ENCODE measurements at regions not wholly inside any gene's neighbourhood (a gene's known extent, or its start where the extent isn't known, plus 50 kb on each side); places are given as distances from the start of the nearest gene placed in this dataset.

DNA sequence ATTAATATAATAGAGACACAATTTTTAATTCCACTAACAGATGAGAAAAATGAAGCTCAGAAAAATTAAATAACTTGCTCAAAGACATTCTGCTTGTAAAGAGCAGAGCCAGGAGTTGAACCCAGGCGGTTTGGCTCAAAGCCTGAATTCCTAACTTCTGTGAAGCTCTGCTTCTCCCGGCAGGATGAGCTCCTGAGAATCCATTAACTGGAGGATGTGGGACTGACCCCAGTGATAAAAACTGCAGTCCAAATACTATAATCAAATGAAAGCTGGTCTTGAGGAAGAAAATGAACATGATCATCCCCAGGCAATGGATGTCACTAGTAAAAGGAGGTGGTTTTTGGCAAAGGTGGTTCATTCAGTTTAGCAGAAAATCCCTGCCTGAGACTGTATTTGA lies 898.2 kb downstream of the CCSER2 start:
- no peak for DNase-seq (ENCODE audit: low read depth)

DNA sequence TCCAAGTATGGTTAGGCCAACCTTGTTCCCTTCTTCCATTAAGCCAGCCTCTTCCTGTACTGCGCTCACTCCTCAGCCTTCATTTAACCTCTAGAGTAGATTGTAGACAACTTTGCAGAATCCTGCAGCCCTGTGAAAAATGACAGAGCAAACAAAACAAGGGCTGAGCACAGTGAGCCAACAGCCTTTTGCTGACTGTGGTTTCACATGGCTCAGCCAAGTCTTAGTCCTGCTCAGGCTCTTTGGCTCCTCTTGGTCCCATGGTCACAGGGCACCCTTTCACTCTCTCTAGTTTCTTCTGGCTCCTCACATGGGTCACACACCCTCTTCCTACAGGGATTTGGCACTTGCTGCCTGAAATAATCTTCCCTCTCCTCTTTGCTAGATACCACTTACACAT lies 900.3 kb downstream of the CCSER2 start:
- no peak for DNase-seq (ENCODE audit: low read depth)

DNA sequence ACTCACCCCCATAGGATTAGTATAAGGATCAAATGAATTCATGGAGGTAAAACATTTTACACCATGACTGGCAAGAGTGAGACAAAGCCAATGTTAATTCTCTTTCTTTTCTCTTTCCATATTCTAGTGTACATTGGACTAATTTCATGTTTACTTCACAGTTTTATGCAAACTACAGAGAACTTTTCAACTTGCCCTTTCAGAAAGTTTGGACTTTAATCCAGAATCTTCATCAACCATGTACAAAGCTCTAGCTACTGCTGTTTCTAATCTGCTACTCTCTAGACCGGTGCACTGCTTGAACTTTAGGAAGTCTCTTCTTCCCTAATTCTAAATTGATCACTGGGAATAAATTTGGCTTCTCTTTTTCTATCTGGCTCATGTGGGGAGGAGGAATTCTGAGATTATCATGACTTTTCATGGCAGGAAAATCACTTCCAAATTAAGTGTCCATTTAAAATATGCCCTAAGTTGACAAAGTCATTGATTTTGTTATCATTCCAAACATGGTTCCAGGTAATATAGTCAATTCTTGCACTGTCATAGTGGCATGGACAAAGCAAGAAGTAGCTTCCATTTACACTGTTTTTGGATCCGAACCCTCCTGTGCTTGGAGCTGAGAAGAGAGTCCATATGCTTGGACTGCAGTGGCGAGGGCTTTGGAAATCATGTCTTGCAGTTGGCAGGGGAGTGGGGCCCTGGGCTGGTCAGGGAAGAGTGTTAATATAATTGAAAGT lies 903.3 kb downstream of the CCSER2 start:
- no peak for DNase-seq (ENCODE audit: low read depth)

DNA sequence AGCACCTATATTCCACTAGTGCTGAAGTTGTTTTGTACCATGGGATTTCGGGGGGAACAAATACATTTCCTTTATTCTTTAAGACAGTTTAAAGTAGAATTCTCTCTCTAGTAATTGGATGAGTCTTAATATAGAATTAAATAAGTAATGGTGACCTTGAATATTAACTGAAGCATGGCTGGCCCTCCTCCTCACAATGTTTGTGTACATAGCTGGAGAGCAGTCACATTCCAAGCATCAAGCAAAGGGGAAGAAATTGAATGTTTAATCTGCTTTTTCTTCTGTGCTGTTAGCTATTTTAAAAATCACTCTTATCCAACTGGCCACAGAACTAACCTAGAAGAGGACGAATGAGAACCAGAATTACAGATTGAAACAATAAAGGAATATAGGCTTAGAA lies 906.9 kb downstream of the CCSER2 start:
- no peak for DNase-seq (ENCODE audit: low read depth)

DNA sequence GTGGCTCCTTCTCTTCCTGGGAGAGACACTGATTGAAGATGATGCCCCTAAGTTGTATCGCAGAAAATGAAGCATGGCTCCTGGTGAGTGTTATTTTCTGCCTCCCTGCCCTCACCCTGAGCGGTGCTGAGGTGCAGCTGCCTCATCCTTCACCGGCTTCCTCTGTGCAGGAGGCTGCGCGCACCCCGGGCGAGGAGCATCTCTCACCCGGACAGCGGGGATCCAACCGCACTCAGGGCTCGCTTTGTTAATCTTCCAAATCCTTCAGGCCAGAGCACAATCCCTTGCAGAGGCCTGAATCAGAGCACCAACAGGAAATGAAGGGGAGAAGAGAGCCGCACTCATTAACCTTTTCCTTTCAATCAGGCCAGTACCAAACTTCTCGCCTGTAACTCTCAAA lies 910.3 kb downstream of the CCSER2 start:
- DNase-seq (ENCODE audit: low read depth) = no peak

DNA sequence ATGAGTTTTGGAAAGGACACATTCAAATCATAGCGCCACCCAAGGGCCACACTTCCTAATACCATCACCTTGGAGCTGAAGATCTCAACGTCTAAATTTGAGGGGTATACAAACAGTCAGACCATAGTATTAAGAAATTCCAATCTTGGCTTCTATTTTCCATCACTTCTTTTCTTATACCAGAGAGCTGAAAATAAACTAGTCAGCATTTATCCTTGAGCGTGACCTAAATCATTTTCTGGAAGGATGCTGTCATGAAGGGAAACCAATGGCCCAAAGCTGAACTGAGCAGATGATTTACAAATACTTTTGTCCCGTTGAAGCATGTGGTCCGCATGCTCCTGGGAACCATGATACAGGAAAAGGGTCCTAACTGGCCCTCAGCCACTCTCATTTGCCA lies 921.9 kb downstream of the CCSER2 start:
- DNase-seq (ENCODE audit: low read depth) = no peak

DNA sequence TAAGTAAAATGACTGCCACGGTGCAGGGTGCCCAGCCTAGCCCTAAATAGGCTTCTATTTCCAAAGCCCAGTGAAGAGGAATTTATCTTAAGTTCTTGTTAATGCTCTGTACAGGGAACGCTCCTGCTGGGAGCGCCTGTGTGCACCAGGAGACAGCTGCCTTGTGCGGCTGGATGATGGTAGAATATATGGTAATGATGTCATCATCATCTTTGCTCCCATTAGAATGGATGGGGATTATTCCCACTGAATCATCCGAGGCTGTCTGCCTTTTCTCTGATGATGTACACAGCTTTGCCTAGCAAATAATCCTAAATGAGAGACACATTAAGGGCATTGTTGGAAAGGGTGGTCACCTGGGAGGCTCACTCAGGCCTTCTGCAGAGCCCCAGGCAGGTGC lies 928.1 kb downstream of the CCSER2 start:
- DNase-seq (ENCODE audit: low read depth) = no peak

DNA sequence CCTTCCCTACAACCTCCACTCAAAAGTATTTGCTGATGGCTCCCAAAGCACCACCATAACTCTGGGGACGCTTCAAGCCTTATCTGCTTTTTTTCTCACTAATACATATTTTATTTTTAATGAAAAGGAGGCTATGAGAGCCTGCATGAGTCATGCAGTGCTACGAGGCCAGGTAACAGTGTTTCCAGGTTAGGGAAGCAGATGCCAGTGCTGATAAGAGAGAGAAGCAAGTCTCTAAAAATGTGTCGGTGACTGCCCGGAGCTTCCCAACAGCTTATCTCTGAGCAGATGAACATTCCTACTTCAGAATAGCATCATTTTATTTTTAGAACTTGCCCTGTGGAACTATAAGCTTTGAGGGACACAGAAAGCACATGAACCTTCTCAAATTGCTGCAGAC lies 931.5 kb downstream of the CCSER2 start:
- DNase-seq (ENCODE audit: low read depth) = no peak

DNA sequence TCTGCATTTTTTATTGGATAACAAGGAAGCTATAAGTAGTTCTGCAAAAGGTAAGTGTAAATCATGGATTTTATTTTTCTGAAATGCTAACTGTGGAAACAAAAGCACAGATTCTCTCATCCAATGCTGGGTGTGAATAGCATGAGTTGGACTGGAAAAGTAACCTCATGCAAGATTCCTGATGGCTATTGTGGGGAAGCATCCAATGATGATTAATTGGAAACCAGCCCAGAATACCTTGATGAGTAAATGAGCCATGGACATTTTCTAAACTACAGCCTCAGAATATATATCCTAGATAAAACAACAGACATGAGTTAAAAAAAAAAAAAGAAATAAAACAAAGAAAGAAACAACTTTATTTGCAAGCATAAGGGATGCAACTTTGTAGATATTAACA lies 934.6 kb downstream of the CCSER2 start:
- DNase-seq (ENCODE audit: low read depth) = no peak

DNA sequence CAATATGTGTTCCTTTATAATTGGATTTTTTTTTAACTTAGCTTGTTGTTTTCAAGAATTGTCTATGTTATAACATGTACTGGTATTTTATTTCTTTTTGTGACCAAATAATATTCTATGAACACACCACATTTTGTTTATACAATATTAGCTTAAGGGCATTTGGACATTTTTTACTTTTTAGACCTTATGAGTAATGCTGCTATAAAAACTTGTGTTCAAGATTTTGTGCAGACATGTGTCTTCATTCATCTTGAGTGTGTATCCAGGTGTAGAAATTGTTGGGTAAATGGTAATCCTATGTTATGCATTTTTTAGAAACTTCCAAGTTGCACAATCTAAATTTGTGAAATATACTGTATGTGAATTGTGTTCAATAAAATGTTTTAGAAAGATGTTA lies 936.7 kb downstream of the CCSER2 start:
- no peak for DNase-seq (ENCODE audit: low read depth)

DNA sequence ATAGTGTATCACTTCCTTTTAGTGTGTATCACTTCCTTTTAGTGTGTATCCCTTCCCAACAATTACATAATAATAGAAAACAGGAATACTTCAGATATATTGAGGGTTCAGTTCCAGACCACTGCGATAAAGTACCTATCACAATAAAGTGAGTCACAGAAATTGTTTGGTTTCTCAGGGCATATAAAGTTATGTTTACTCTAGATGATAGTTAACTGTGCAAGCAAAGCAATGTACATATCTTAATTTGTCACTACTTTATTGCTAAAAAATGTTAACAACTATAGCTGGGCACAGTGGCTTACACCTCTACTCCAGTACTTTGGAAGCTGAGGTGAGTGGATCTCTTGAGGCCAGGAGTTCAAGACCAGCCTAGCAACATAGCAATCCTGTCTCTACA lies 938.4 kb downstream of the CCSER2 start:
- no peak for DNase-seq (ENCODE audit: low read depth)

DNA sequence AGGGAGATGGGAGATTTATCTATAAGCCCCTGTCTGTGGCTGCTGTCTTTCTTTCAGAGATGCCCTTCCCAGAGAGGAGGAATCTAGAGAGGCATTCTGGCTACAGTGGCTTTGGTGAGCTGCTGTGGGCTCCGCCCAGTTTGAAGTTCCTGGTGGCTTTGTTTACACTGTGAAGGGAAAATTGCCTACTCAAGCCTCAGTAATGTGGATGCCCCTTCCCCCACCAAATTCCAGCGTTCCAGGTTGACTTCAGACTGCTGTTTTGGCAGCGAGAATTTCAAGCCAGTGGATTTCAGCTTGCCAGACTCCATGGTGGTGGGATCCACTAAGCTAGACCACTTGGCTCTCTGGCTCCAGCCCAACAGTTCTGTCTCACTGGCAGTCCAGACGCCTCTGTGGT lies 951.6 kb downstream of the CCSER2 start:
- DNase-seq (ENCODE audit: low read depth) = no peak

DNA sequence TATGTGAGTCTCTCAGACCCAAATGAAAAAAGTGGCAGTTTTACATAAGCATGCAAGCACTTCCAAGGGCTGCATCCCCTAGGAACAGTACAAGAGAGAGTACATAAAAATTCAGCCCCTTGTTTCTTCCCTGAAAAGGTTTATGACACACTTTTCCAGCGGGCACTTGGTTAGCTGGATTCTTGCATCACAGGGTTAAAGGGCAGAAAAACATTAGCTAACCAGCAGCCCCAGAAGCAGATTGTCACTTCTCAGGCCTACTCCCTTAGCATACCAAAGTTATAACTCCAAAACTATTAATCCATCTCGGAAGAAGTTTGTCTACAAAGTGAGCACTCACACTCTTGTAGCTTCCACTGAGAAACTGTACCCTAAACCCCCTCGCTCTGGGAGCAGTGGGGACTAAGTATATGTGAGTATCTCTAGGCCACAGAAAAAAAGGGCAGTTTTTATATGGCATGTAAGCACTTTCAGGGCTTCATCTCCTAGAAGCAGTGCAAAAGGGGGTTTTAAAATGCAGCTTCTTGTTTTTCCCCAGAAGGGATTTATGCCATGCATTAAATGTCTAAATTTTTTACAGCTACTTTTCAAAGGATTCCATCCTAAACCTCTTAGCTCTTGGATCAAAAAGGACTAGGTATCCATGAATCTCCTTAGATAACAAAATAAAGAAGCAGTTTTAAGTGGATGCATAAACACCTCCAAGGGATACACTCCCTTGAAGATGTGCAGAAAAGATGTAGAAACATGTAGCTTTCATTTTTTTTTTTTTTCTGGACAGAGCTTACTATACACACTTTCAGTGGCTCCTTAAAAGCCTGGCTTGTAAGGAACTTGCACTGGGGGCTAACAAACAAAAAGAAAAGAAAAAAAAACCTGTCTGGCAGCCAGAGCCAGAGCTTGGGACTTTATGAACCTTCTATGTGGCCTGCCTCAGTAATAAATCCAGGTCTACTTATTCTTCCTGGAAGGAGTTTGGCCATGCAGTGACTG lies 956.7 kb downstream of the CCSER2 start:
- DNase-seq (ENCODE audit: low read depth) = no peak

DNA sequence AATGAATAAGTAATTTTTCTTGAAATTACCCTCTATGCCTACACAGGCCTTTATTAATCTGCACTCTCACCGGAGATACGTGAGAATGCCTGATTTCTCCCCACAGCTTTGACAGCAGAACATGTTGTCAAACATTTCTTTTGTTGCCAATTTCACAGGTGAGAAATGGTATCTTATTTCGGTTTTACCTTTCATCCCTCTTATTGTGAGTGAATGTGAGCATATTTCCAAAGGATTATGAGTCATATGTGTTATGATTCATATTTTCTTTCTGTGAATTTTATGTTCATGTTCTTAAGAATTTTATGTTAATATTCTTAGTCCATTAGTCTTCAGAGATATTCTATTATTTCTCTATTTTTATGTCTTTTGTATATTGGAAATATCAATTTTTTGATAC lies 965.1 kb downstream of the CCSER2 start:
- no peak for DNase-seq (ENCODE audit: low read depth)

DNA sequence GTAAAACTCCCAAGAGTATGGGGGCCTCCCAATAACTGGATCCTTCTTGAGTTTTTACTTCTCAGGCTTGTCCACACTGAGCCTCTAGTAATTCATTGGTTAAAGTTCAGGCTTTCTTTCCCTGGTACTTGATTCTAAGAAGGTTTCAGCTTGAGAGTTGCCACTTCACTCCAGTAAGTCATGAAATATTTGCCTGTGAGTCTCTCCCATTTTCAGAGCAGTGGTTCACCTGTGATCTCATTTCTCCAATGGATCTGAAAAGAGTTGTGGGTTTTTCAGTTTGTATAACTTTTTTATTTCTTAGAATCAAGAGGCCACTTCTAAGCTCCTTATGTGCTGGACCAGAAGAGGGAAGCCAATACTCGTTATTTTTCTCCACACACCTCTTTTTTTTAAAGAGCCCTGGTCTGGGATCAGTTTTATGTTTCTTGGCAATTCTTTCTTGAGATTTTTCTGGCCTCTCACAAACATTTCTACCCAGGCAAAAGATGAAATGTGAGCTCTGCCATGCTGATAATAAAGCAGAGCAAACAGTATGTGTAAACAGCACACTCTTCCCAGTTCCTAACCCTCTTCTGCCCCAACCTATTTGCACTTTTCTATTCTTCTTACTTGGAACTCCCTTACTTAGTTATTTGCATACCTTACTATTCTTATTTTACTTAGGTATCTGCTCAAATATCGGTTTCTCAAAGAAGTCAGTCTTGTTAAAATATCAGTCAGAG lies 983.4 kb downstream of the CCSER2 start:
- no peak for DNase-seq (ENCODE audit: low read depth)

DNA sequence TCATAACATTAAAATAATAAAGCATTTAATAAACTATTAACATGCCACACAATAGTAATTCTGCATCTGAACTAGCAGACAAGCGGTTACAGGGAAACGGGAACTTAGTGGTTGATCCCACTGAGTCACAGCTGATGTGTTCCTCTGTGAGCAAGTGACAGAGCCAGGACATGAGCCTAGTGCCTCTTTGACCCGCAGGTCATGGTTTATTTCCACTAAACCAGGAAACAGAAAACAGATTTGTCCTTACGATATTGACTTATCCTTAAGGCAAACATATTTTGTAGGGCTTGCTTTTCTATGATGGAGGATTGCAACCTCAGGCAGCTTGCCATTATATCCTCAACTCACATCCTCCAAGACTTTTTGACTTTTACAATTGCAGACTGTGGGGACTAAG lies 987.3 kb downstream of the CCSER2 start:
- DNase-seq (ENCODE audit: low read depth) = no peak

DNA sequence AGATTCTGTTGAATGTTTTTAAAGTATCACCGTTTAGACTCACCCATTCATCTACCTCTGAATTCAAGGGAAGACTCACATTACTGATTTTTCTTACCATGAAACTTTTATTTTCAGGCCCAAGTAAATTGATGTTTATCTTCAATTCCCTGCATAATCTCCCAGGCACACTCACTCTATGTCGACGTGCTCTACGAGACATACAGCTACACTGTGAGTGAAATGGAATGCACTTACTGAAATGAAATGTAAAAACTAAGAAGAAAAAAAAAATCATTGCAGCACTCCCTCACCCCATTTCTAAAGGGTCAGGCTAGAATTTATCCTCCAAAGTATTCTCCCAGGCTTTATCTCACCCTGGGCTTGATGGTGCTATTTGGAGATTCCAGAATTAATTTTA lies 987.9 kb downstream of the CCSER2 start:
- no peak for DNase-seq (ENCODE audit: low read depth)

DNA sequence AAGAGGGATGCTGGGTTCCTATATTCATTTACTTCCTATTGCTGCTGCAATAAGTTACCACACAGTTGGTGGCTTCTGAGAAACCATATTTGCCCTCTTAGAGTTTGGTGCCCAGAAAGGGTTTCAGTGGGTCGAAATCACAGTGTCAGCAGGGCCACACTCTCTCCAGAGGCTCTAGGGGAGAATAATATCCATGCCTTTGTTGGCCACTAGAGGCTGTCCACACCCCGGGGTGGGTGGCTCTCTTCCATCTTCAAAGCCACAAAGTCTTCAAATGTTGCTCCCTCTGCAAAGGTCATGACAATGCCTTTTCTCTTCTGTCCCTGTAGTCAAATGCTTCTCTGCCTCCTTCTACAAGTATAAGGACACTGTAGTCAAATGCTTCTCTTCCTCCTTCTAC lies 989.4 kb downstream of the CCSER2 start:
- no peak for DNase-seq (ENCODE audit: low read depth)

DNA sequence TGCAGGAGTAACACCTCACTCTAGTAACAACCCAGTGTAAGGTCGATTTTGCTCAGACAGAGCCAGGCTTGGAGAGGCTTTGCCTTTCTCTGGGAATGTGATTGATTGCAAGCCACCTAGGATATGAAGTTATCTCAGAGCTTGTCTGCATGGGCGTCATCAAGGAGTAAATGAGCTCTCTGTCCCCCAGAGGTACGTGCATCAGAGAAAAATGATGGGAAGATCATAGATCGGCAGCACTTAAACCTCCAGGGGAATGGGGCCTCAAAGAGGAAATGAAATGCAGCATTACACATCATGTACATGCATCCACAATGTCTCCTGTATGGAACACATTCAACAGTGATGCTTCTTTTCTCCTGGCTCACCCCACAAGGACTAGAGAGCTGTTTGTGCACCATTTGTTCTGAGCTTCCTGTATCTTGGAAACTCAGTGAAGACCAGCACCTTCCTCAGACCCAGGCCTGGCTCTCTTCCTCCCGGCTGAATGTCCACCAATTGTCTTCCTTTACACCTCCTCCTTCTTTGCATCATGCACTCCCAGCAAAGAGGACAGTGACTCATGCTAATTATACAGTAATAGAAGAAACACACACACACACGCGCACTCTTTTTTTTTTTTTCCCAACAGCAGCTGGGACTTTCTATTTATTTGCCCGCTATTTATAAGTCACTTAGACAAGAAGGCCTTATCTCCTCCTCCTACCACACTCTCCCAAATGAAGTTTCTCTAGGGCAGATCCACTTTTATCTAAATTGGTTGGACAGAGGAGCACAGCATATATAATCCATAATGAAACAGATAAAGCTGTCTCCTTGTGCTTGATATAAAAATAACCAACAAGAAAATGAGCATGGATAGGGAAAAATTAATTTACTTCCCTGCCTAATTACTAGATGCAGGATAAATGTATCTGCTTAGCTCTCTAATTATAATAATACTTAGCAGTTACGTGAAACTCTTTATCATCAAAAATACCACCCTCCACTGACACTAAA lies 990.7 kb downstream of the CCSER2 start:
- DNase-seq (ENCODE audit: low read depth) = no peak

DNA sequence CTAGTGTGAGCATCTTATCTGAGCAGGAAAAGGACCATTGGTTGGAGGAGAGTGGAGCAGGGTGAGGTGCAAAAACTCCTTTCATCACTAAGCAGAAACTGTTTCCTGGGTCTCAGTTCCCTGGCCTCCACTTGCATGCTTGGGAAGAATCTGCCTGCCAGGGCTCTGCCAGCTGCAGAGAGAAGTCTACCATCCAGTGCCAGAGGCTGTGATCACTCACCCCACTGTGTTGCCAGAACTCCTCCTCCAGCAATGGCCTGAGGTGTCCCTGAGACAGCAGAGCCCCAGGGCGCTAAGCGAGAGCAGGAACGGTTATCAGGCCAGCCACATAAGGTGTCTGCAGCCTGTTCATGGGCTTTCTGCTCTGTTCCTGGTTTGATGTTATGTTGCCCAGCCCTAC lies 991.4 kb downstream of the CCSER2 start:
- DNase-seq (ENCODE audit: low read depth) = no peak

DNA sequence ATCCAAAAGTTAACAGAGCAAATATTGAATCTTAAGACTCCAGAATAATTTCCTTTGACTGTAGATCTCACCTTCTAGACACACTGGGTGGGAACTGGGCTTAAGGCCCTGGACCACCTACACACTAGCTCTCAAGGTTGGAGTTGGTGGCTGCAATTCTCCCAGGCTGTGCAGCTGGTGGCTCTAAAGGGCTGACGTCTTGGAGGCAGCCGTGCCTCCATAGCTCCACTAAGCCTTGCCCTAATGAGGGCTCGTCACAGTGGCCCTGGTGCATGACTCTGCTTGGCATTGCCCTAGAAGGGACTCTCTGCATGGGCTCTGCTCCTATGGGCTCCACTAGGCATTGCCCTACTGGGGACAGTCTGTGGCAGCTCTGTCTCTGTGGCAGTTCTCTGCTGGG lies 1005.2 kb downstream of the CCSER2 start:
- no peak for DNase-seq (ENCODE audit: low read depth)

DNA sequence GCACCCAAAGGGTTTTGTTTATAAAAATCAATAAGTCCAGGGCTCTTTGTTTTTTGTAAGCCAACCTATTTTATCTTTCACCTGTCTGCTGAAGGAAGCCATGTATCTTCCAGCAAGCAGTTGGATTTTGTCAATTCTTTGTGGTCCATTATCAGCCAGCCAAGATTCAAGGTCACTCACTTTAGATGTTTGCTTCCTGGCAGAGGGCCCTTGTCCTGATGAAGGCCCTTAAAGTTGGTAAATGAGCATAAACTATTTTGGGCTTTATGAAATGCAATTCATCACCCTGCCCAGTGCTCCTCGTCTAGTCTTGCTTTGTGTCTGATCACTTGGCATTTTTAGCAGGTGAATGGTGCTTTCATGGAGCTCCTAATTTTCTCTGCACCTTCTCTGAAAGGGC lies 1004.2 kb downstream of the GRID1 start:
- DNase-seq (ENCODE audit: low read depth) = no peak
